ENCODE measurements at regions not wholly inside any gene's neighbourhood (a gene's known extent, or its start where the extent isn't known, plus 50 kb on each side); places are given as distances from the start of the nearest gene placed in this dataset.

DNA sequence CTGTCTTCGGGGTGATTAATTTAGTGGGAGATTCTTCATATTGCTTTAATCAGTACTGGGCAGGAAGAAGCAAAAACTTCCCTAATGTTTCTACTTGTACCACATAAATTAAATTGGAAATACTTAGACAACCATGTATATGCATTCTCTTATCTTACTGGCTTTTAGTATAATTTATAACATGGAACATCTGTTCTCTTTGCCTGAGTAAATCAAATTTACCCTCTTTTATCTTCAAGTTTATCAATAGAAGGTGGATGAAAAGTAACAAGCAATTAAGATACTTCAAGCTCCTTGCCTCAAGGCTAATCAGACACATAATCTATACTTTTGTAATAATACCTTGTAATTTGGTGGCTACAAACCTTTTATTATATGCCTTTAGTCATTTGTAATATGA lies 274.4 kb upstream of the ARX start:
- Mint-ChIP-seq H3K4me1 (ENCODE audit: low read depth) (no peaks in the 10 kb centered on the region), H3K27me3 (ENCODE audit: low read depth) (no peaks in the 10 kb centered on the region), H3K36me3 (ENCODE audit: insufficient read depth in 2 of 2) (no peaks in the 10 kb centered on the region), H3K4me3 (no peak overlapping the region), H3K27ac (no peak overlapping the region), H3K9me3 (no peaks in the 10 kb centered on the region)
- no peak for DNase-seq
- ATAC-seq (replicated peaks in 1 of 2), result no peak

DNA sequence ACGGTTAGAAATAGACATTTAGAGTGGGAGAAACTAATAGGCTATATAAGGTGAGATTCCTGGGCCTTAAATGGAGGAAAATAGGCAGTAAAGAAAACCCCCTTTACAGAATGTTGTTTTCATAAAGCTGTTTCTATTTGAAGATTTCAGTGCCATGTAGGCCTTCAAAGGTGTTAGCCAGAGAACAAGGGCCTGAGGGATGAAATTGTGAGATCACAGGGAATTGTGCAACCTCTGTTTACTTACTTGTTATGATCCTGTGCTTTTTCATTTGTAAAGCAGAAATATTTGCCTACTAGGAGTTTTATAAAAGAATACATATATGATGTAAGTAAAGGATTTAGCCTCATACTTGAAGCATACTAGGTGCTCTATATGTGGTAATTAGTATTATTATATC lies 272.9 kb upstream of the ARX start:
- no peak for DNase-seq
- no peak overlapping the region for H3K4me3 Mint-ChIP-seq
- H3K27ac Mint-ChIP-seq, result no peak overlapping the region
- ATAC-seq (replicated peaks in 1 of 2), result no peak
- H3K4me1 Mint-ChIP-seq (ENCODE audit: low read depth), result no peaks in the 10 kb centered on the region
- no peaks in the 10 kb centered on the region for H3K27me3 Mint-ChIP-seq (ENCODE audit: low read depth)
- H3K36me3 Mint-ChIP-seq (ENCODE audit: insufficient read depth in 2 of 2), result no peaks in the 10 kb centered on the region
- H3K9me3 Mint-ChIP-seq, result no peaks in the 10 kb centered on the region

DNA sequence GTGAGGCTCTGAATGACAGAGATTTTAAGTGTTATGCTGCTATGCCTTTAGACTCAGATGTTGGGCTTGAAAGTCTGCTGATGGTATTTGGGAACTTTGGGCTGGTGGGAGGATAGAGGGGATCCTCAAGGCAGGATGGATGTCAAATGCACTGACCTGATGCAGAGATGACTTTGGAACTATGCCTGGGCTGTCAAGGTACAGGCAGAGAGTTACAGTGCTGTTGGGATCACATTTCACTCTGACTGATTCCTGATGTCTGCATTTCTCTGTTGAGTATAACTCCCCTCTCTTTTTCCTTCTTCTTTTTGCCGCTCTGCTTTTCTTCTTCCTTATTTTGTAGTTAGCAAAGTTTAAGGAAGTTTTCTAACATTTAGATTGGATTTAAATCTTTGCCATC lies 271.8 kb upstream of the ARX start:
- no peak for DNase-seq
- Mint-ChIP-seq H3K4me1 (ENCODE audit: low read depth) (no peaks in the 10 kb centered on the region), H3K9me3 (no peaks in the 10 kb centered on the region), H3K4me3 (no peak overlapping the region), H3K27me3 (ENCODE audit: low read depth) (no peaks in the 10 kb centered on the region), H3K36me3 (ENCODE audit: insufficient read depth in 2 of 2) (no peaks in the 10 kb centered on the region), H3K27ac (no peak overlapping the region)
- ATAC-seq (replicated peaks in 1 of 2), result no peak

DNA sequence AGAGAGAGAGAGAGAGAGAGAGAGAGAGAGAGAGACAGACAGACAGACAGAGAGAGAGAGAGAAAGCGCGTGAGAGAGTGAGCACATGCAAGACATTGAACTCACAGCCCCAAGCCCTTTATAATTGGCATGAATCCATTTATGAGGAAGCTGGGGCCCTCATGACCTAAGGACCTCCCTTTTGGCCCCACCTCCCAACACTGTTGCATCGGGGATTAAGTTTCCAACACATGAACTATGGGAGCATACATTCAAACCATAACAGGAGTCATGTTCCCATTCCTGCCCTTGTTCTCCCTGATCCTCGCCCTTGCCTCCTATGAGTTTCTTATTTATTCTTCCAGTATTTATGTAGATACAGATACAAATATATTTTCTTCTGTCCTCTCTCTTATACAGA lies 269.8 kb upstream of the ARX start:
- no peaks in the 10 kb centered on the region for H3K9me3 Mint-ChIP-seq
- no peak overlapping the region for H3K4me3 Mint-ChIP-seq
- no peaks in the 10 kb centered on the region for H3K27me3 Mint-ChIP-seq (ENCODE audit: low read depth)
- no peaks in the 10 kb centered on the region for H3K4me1 Mint-ChIP-seq (ENCODE audit: low read depth)
- no peaks in the 10 kb centered on the region for H3K36me3 Mint-ChIP-seq (ENCODE audit: insufficient read depth in 2 of 2)
- no peak for ATAC-seq (replicated peaks in 1 of 2)
- H3K27ac Mint-ChIP-seq, result no peak overlapping the region
- no peak for DNase-seq

DNA sequence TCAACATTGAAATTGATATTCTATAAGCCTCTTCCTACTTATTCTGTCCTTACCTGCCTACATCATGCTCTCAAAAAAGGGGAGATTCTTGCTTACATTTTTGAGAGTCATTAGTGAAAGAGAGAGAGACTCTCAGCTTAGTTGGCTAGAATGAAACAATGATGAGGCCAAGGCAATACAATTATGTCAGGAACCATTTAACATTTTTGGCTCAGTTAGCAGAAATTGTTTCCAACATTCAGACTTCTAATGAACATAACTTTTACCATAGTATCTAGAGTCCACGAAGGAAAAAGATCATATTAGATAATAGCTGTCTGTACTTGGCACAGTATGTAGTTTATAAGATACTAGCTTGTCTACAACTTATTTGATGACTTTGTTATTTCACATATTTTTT lies 263.7 kb upstream of the ARX start:
- Mint-ChIP-seq H3K4me3 (no peak overlapping the region), H3K4me1 (ENCODE audit: low read depth) (no peaks in the 10 kb centered on the region), H3K27me3 (ENCODE audit: low read depth) (peaks cover 6% of the 10 kb centered on the region), H3K9me3 (no peaks in the 10 kb centered on the region), H3K36me3 (ENCODE audit: insufficient read depth in 2 of 2) (no peaks in the 10 kb centered on the region), H3K27ac (no peak overlapping the region)
- DNase-seq (no peak), ATAC-seq (replicated peaks in 1 of 2) (no peak)

DNA sequence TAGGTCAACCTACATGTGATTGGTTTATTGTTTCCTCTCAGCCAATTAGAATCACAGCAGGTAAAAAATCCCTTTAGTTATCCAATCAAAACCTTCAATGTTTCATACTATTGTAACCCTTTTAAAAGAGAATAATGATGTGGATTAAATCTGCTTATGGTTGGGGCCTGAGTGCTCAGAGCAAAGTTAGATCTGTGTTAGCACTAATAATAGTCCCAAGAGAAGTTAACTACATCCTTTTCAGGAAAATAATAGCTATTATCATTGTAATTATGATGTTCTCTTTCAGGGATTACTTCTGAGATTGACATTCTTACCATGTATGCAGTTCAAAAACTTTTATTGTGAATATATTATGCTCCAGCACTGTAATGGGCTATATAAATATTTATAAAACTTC lies 262.6 kb upstream of the ARX start:
- Mint-ChIP-seq H3K9me3 (no peaks in the 10 kb centered on the region), H3K4me3 (no peak overlapping the region), H3K27ac (no peak overlapping the region), H3K36me3 (ENCODE audit: insufficient read depth in 2 of 2) (no peaks in the 10 kb centered on the region), H3K27me3 (ENCODE audit: low read depth) (peaks cover 6% of the 10 kb centered on the region), H3K4me1 (ENCODE audit: low read depth) (no peaks in the 10 kb centered on the region)
- DNase-seq (no peak), ATAC-seq (replicated peaks in 1 of 2) (no peak)

DNA sequence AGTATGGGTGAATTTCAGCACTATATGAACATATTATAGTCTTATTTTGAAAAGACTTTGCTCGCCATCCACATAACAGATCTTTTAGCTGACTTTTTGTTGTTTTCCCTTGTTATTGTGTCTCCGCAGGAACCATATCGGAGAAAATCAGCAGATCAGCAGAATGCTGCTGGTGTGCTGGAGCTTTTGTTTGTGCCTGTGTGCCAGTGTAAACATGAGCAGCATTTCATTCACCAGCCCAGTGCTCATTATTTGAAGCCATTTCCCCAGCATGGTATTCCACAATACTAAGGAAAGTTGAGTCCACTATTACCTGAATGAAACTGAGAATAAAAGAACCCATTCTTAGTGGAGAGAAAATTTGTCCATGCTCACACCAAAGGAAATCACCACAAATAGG lies 261.8 kb upstream of the ARX start:
- H3K27ac Mint-ChIP-seq, result no peak overlapping the region
- ATAC-seq (replicated peaks in 1 of 2), result no peak
- no peaks in the 10 kb centered on the region for H3K36me3 Mint-ChIP-seq (ENCODE audit: insufficient read depth in 2 of 2)
- H3K4me3 Mint-ChIP-seq, result no peak overlapping the region
- no peak for DNase-seq
- H3K4me1 Mint-ChIP-seq (ENCODE audit: low read depth), result no peaks in the 10 kb centered on the region
- H3K9me3 Mint-ChIP-seq, result no peaks in the 10 kb centered on the region
- peaks cover 6% of the 10 kb centered on the region for H3K27me3 Mint-ChIP-seq (ENCODE audit: low read depth)

DNA sequence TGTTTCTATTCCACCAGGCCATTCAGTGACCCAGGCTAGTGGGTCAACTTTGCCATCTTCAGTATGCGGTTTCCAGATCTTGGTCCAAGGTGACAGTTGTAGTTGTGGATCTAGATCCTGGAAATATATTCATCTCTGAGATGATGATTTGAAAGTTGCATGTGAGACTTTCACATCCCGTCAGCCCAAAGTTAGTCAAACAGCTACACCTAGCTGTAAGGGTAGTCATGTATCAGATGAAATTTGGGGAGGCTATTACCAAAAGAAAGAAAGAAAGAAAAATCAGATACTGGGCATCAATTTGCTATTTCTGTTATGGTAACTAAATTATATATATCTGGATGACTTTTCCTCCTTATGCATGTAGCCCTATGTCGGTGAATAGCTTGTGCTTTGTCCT lies 259.4 kb upstream of the ARX start:
- ATAC-seq (replicated peaks in 1 of 2), result no peak

DNA sequence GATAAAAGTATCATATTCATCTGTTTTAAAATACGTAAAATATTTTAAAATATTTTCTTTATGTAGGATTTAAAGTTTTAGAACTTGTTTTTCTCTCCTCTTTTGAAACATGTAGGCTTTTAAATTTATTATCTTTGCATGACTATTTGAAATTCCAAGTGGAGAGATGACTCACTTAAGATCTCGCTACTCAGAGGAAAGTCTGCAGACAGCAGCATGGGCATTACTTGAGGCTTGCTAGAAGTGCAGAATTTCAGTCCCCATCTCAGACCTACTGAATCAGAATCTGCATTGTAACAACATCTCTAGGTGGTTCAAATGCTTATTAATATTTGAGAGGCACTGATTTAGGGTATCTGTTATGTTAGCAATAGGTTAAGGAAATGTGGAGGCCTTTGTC lies 225.7 kb upstream of the ARX start:
- Mint-ChIP-seq H3K4me1 (ENCODE audit: low read depth) (no peaks in the 10 kb centered on the region), H3K27ac (no peak overlapping the region), H3K27me3 (ENCODE audit: low read depth) (no peaks in the 10 kb centered on the region), H3K4me3 (no peak overlapping the region), H3K9me3 (peaks cover 0 to 2% of the 10 kb centered on the region in 2 donors), H3K36me3 (ENCODE audit: insufficient read depth in 2 of 2) (no peaks in the 10 kb centered on the region)
- no peak for ATAC-seq (replicated peaks in 1 of 2)
- no peak for DNase-seq

More for the DNA sequence above, 259.4 kb upstream of the ARX start:
- Mint-ChIP-seq H3K27ac (no peak overlapping the region), H3K36me3 (ENCODE audit: insufficient read depth in 2 of 2) (no peaks in the 10 kb centered on the region), H3K4me3 (no peak overlapping the region), H3K4me1 (ENCODE audit: low read depth) (no peaks in the 10 kb centered on the region), H3K9me3 (no peaks in the 10 kb centered on the region), H3K27me3 (ENCODE audit: low read depth) (peaks cover 6% of the 10 kb centered on the region)
- no peak for DNase-seq

DNA sequence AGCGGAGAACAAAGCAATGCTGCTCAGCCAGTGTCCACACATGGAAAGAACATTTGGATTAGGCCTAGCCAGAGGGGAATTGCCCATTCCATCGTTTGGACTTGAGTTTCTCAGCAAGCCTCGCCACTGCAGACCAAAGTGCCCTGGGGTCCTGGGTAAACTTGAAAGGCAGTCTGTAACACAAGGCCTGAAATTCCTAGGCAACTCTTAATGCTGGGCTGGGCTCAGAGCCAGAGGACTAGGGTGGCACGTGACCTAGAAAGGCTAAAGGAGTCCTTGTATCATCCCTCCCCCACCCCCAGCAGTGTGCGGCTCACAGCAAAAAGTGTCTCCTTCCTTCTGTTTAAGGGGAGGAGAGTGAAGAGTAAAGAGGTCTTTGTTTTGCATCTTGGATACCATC lies 210.4 kb upstream of the ARX start:
- ATAC-seq (replicated peaks in 1 of 2) (no peak), DNase-seq (no peak)
- Mint-ChIP-seq H3K9me3 (no peaks in the 10 kb centered on the region), H3K27me3 (ENCODE audit: low read depth) (peaks cover 7% of the 10 kb centered on the region), H3K4me3 (no peak overlapping the region), H3K36me3 (ENCODE audit: insufficient read depth in 2 of 2) (no peaks in the 10 kb centered on the region), H3K4me1 (ENCODE audit: low read depth) (no peaks in the 10 kb centered on the region), H3K27ac (no peak overlapping the region)

DNA sequence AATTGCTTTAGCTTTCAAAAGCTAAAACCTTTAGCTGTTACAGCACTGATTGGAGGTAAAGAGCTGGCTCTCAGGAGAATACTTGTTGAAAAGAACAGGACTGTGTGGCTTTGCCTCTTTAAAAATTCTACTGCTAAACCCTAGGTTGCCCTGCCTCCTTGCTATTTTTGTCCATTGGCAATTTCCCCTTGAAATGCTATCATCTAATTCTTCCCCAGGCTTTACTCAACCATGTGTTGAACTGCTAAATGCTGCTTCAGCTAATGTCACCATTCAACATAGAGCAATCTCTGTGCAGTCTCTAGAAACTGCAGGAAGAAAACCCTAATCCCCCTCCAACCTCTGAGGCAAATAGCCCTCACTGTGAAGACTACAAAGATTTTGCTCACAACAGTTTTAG lies 203.7 kb upstream of the ARX start:
- Mint-ChIP-seq H3K4me1 (ENCODE audit: low read depth) (no peaks in the 10 kb centered on the region), H3K27ac (no peak overlapping the region), H3K9me3 (no peaks in the 10 kb centered on the region), H3K27me3 (ENCODE audit: low read depth) (peaks cover 16% of the 10 kb centered on the region), H3K4me3 (no peak overlapping the region), H3K36me3 (ENCODE audit: insufficient read depth in 2 of 2) (no peaks in the 10 kb centered on the region)
- DNase-seq (no peak), ATAC-seq (replicated peaks in 1 of 2) (no peak)

DNA sequence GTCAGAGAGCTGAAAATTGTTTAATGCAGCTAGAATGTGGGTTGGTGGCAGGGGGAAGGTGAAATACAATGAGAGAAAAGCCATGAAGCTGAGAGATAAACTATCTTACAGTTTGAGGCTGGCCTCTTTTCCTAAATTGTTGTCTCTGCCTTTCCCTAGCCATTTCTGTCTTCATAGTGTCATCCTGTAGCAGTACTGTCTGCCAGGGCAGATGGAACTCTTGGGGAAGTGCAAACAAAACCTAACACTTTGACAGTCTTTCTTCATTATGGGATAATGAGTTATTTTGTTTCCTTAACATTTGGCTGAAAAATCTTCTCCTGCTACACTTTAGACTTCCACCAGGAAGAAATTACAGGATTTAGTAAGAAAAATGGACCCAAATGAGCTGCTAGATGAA lies 197.8 kb upstream of the ARX start:
- Mint-ChIP-seq H3K27ac (no peak overlapping the region), H3K4me1 (ENCODE audit: low read depth) (no peaks in the 10 kb centered on the region), H3K36me3 (ENCODE audit: insufficient read depth in 2 of 2) (no peaks in the 10 kb centered on the region), H3K27me3 (ENCODE audit: low read depth) (peaks cover 22% of the 10 kb centered on the region), H3K4me3 (no peak overlapping the region), H3K9me3 (no peaks in the 10 kb centered on the region)
- ATAC-seq (replicated peaks in 1 of 2) (no peak), DNase-seq (no peak)

DNA sequence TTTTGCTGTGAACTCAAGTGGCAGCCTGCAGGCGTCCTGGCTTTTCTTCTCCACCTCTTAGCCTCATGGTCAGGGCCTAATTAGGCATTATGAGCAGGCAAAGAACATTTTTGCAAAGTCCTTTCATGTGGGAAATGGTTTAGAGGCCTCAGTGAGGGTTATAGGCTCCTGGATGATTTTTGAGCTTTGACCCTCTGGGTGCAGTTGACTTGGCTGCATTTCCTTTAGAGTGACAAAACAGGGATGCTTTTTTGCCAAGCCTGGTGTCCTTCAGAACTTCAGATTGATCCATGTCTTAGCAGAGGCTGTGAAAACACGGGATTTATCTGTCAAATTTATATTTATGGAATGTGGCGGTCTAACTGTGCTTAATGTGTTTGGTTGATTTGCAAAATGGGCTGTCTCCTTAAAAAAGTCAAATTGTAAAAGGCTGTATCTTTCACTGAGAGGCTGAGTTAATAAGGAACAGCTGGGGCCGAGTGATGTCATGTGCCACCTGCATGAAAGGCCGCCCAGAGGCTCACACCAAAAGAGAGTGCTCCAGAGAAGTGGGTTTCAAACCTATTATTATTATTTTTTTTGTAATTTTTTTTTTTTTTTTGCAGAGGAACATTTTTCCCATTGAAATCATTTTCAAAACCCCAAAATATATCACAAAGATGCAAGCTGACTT lies 192.2 kb upstream of the ARX start:
- Mint-ChIP-seq H3K27ac (no peak overlapping the region), H3K36me3 (ENCODE audit: insufficient read depth in 2 of 2) (no peaks in the 10 kb centered on the region), H3K4me3 (no peak overlapping the region), H3K9me3 (no peaks in the 10 kb centered on the region), H3K27me3 (ENCODE audit: low read depth) (peaks cover 6% of the 10 kb centered on the region), H3K4me1 (ENCODE audit: low read depth) (no peaks in the 10 kb centered on the region)
- DNase-seq (no peak), ATAC-seq (replicated peaks in 1 of 2) (no peak)

DNA sequence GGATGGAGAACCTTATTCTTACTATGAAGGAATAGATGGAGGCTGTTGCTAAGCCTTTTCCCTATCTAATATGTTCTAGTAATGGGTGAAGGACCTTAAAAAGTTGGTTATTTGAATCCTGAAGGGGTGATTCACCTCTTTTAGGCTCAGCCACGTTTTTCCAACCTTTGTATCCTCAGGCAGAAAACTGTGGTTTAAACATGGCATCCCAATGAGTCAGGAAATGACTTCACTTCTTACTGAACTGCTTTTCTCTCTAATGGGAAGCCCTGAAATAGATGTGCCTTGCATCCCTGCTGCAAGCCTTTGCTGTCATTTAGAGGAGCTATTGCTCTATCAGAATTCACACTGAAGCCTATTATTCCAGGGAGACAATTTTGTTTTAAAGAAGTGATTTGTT lies 191.0 kb upstream of the ARX start:
- H3K9me3 Mint-ChIP-seq, result no peaks in the 10 kb centered on the region
- H3K36me3 Mint-ChIP-seq (ENCODE audit: insufficient read depth in 2 of 2), result no peaks in the 10 kb centered on the region
- no peak overlapping the region for H3K27ac Mint-ChIP-seq
- ATAC-seq (replicated peaks in 1 of 2) (no peak), DNase-seq (no peak)
- H3K4me3 Mint-ChIP-seq, result no peak overlapping the region
- H3K4me1 Mint-ChIP-seq (ENCODE audit: low read depth), result no peaks in the 10 kb centered on the region
- peaks cover 6% of the 10 kb centered on the region for H3K27me3 Mint-ChIP-seq (ENCODE audit: low read depth)

Data from activated T-cell treated with anti-CD3 and anti-CD28 coated beads, Interleukin-2, amount 50 U/mL, for 72 hours (primary cell).